ENCODE measurements at regions not wholly inside any gene's neighbourhood (a gene's known extent, or its start where the extent isn't known, plus 50 kb on each side); places are given as distances from the start of the nearest gene placed in this dataset.

DNA sequence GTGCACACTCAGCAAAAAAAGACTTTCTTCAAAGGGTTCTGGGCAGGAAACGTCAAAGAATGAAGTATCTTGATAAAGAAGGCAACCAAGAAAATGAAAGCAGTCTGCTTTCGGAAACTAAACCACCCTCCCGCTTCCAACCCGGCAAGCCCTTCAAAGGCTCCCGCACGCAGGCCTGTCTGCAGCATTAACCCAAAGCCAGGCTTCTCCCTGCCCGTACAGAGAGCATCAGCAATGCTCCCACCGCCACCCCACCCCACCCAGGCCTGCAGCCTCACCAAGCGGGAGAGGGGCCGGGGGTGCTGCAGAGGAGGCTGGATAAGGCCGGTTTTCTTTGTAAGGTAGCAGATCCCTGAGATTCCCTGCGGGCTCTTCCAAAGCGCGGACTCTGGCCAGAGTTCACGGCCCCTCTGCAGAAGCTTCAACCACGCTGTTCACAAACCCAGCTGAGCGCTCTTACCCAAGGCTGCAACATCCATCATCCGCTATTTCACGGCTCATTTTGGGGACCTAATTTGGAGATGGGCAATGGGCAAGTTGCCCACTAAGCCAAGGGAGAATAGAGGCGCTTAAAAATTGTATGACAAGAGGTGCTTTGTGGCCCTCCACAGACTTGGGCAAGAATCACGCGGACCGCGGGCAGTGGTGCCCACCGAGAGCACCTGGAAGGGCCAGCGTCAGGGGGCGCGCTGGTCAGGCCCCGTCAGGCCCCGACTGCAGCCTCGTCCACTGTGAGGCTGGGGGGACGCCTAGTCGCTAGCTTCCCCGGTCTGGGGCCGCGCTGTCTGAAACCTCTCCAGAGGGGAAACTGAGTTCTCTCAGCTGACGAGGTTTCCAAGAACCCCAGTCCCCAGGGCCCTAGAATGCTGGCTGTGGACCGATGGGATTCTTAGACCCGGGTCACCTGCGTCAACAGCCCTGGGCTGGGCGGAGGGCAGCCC, 225.4 kb upstream of the ID2 start:
- TF ChIP-seq, protein P1, sequence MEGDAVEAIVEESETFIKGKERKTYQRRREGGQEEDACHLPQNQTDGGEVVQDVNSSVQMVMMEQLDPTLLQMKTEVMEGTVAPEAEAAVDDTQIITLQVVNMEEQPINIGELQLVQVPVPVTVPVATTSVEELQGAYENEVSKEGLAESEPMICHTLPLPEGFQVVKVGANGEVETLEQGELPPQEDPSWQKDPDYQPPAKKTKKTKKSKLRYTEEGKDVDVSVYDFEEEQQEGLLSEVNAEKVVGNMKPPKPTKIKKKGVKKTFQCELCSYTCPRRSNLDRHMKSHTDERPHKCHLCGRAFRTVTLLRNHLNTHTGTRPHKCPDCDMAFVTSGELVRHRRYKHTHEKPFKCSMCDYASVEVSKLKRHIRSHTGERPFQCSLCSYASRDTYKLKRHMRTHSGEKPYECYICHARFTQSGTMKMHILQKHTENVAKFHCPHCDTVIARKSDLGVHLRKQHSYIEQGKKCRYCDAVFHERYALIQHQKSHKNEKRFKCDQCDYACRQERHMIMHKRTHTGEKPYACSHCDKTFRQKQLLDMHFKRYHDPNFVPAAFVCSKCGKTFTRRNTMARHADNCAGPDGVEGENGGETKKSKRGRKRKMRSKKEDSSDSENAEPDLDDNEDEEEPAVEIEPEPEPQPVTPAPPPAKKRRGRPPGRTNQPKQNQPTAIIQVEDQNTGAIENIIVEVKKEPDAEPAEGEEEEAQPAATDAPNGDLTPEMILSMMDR (IDR thresholded peaks at IDR 0.05), result no peak
- no peak for TF ChIP-seq POLR2A (IDR thresholded peaks at IDR 0.05)

Measured in adrenal gland (tissue), 5 donors.